HL-60 (cell line): ENCODE measurements at regions not wholly inside any gene's neighbourhood (a gene's known extent, or its start where the extent isn't known, plus 50 kb on each side); places are given as distances from the start of the nearest gene placed in this dataset.

Experiments used
- DNase-seq, 2 experiments: peaks; one replicate each; pipeline ENCODE4 v3.0.0-alpha.2; 2010 to 2020; ENCODE audit warnings: low read depth in 1 of 2, low spot score in 1 of 2
- H3K27ac ChIP-seq: fragments of 250-450 bp; sonication (Bioruptor Pico); replicated peaks from 2 replicates; pipeline ENCODE4 v1.5.1; 2020; ENCODE audit warnings: mild to moderate bottlenecking, moderate library complexity
- H3K27me3 ChIP-seq: fragments of 250-450 bp; sonication (Bioruptor Pico); 2 replicates; pipeline ENCODE4 v1.5.1; 2021; ENCODE audit warnings: mild to moderate bottlenecking, moderate library complexity; ENCODE audit not compliant: insufficient read depth, poor library complexity, severe bottlenecking
- H3K4me3 ChIP-seq: replicated peaks from 2 replicates; pipeline ENCODE4 v1.5.1; 2011; ENCODE audit warnings: mild to moderate bottlenecking, control low read depth, low read length; ENCODE audit not compliant: insufficient read depth
- CTCF ChIP-seq: IDR thresholded peaks from one replicate; pipeline ENCODE4 v1.5.1; 2011; ENCODE audit warnings: low read length, control low read depth, inconsistent platforms; ENCODE audit not compliant: insufficient read depth
- GABPA ChIP-seq: IDR thresholded peaks from 2 replicates; pipeline ENCODE4 v1.6.1; 2012; ENCODE audit warnings: low read depth
- POLR2AphosphoS5 ChIP-seq: IDR thresholded peaks from 2 replicates; pipeline ENCODE4 v1.6.1; 2012; ENCODE audit warnings: low read depth
- REST ChIP-seq: IDR thresholded peaks from 2 replicates; pipeline ENCODE4 v1.6.1; 2012; ENCODE audit warnings: low read depth; ENCODE audit not compliant: insufficient replicate concordance
- SPI1 ChIP-seq: IDR thresholded peaks from 2 replicates; pipeline ENCODE4 v1.6.1; 2012; ENCODE audit warnings: low read depth, mild to moderate bottlenecking, borderline replicate concordance

- no peak overlapping the region for H3K4me3 ChIP-seq
- TF ChIP-seq REST (no peak), CTCF (no peak), POLR2AphosphoS5 (no peak), SPI1 (no peak), GABPA (no peak)
- no peaks in the 10 kb centered on the region for H3K27me3 ChIP-seq
- H3K27ac ChIP-seq, result no peak overlapping the region
- no peak for DNase-seq
Observed at GRCh38 chr3:137285924-137286323, 328.1 kb downstream of the IL20RB start.

GRCh38 chr3:137293086-137293485 lies 335.3 kb downstream of the IL20RB start:
- Histone ChIP-seq H3K27me3 (no peaks in the 10 kb centered on the region), H3K4me3 (no peak overlapping the region), H3K27ac (no peak overlapping the region)
- no peak for TF ChIP-seq REST
- TF ChIP-seq POLR2AphosphoS5, result no peak
- no peak for DNase-seq

GRCh38 chr3:137294139-137294538 lies 336.4 kb downstream of the IL20RB start:
- Histone ChIP-seq H3K27ac (no peak overlapping the region), H3K27me3 (no peaks in the 10 kb centered on the region), H3K4me3 (no peak overlapping the region)
- no peak for DNase-seq
- TF ChIP-seq REST (no peak), POLR2AphosphoS5 (no peak), CTCF (no peak), GABPA (no peak), SPI1 (no peak)

- DNase-seq, result no peak
- Histone ChIP-seq H3K4me3 (no peak overlapping the region), H3K27me3 (no peaks in the 10 kb centered on the region), H3K27ac (no peak overlapping the region)
- no peak for TF ChIP-seq CTCF
- no peak for TF ChIP-seq GABPA
- no peak for TF ChIP-seq SPI1
- no peak for TF ChIP-seq POLR2AphosphoS5
- no peak for TF ChIP-seq REST
Observed at GRCh38 chr3:137294839-137295238, 337.1 kb downstream of the IL20RB start.
